Right atrium auricular region (tissue), 2 donors: ENCODE measurements at regions not wholly inside any gene's neighbourhood (a gene's known extent, or its start where the extent isn't known, plus 50 kb on each side); places are given as distances from the start of the nearest gene placed in this dataset.

Source experiments
- DNase-seq: peaks from one replicate; pipeline ENCODE4 v3.0.0-alpha.2; 2019; ENCODE audit warnings: low spot score
- H3K27ac ChIP-seq, 2 donors: fragments of 200-600 bp; sonication (generic); 1 replicate in 1 of 2; 2 replicates in 1 of 2; pipeline ENCODE4 v1.5.1; 2016 to 2019
- H3K27me3 ChIP-seq, 2 donors: fragments of 200-600 bp; sonication (generic); one replicate each; pipeline versions ENCODE4 v1.5.1 to v1.6.0; 2017 to 2019
- H3K36me3 ChIP-seq: fragments of 200-600 bp; sonication (generic); one replicate; pipeline ENCODE4 v1.5.1; 2016
- H3K4me1 ChIP-seq, 2 donors: fragments of 200-600 bp; sonication (generic); one replicate each; pipeline versions ENCODE4 v1.5.1 to v1.6.0; 2017 to 2019
- H3K4me3 ChIP-seq, 2 donors: fragments of 200-600 bp; sonication (generic); 1 replicate in 1 of 2; 2 replicates in 1 of 2; pipeline ENCODE4 v1.5.1; 2017 to 2019; ENCODE audit warnings: mild to moderate bottlenecking in 1 of 2, moderate library complexity in 1 of 2
- H3K9me3 ChIP-seq, 2 donors: fragments of 200-600 bp; sonication (generic); one replicate each; pipeline ENCODE4 v1.5.1; 2019
- TF ChIP-seq, protein P1 (sequence below), 2 donors: fragments of 200-600 bp; sonication (generic); IDR thresholded peaks; one replicate each; pipeline ENCODE4 v1.5.1; 2019; ENCODE audit warnings: antibody characterized with exemption in 2 of 2

DNA sequence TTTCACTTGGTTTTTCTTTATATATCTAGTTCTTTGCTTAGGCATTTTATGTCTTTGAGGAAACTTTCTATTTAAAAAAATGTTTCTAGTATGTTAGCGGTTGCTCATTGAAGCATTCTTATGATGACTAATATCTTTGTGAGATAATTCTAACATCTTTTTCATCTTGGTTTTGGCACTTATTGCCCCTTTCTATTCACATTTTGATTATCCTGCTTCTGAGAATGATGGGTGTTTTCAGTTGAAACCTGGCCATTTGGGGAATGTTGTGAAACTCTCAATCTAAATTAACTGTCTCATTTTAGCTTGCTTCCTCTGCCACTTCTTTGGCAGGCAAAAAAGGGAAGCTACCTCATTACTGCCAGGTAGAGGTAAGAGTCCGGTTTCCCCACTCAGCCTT lies 683.1 kb downstream of the DOK5 start:
- Histone ChIP-seq H3K36me3 (no peaks in the 10 kb centered on the region), H3K27ac (no peak overlapping the region), H3K4me3 (no peak overlapping the region), H3K4me1 (no peaks in the 10 kb centered on the region), H3K9me3 (no peaks in the 10 kb centered on the region), H3K27me3 (no peaks in the 10 kb centered on the region)
- TF ChIP-seq, protein P1, sequence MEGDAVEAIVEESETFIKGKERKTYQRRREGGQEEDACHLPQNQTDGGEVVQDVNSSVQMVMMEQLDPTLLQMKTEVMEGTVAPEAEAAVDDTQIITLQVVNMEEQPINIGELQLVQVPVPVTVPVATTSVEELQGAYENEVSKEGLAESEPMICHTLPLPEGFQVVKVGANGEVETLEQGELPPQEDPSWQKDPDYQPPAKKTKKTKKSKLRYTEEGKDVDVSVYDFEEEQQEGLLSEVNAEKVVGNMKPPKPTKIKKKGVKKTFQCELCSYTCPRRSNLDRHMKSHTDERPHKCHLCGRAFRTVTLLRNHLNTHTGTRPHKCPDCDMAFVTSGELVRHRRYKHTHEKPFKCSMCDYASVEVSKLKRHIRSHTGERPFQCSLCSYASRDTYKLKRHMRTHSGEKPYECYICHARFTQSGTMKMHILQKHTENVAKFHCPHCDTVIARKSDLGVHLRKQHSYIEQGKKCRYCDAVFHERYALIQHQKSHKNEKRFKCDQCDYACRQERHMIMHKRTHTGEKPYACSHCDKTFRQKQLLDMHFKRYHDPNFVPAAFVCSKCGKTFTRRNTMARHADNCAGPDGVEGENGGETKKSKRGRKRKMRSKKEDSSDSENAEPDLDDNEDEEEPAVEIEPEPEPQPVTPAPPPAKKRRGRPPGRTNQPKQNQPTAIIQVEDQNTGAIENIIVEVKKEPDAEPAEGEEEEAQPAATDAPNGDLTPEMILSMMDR (IDR thresholded peaks at IDR 0.05) = no peak
- DNase-seq = no peak

DNA sequence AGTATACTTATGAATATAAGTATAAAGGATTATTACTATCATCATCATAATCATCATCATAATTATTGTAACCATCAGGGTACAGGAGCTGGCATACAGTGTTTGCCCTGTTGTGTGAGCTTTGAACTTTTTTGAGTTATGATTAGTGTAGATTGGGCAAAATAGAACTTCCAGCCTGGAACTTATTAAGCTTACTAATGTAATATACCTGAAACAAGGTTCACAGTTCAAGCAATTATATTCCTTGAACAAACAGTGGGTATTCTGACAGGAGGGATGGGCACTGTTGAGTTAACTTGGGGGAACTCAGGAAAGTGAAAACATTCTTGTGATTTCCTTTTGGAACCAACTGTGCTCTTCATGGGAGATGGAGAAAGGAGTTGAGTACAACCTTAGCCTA lies 680.0 kb downstream of the DOK5 start:
- H3K27me3 ChIP-seq = no peaks in the 10 kb centered on the region
- H3K36me3 ChIP-seq = no peaks in the 10 kb centered on the region
- H3K9me3 ChIP-seq = no peaks in the 10 kb centered on the region
- H3K27ac ChIP-seq = no peak overlapping the region
- no peak for DNase-seq
- TF ChIP-seq, protein P1 (IDR thresholded peaks at IDR 0.05) = no peak
- no peak overlapping the region for H3K4me3 ChIP-seq
- no peaks in the 10 kb centered on the region for H3K4me1 ChIP-seq

DNA sequence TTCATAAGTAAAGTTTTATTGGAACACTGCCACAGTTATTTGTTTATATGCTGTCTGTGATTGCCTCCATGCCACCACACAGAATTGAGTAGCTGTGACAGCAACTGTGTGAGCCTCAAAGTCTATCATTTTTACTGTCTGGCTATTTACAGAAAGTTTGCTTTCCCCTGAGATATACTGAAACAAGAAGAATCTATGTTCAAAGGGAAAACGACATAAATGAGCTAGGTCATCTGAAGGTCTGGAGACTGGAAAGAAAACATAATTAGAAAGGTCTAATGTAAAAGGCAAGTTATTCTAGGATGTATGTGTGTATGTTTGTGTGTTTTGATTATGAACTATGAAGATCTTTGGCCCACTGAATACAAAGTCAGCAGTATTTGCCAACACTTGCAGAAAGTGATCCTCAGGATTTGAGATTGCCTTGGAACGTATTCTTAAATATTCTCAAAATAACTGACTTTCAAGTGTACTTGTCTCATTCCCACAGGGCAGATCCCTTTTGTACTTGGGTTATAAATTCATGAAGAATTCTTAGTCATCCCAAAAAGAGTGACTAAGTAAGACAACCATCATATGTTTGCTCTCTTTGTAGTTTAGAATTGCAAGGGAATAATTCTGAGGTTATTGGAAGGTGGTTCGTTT lies 677.7 kb downstream of the DOK5 start:
- no peak overlapping the region for H3K4me3 ChIP-seq
- H3K27ac ChIP-seq = no peak overlapping the region
- no peaks in the 10 kb centered on the region for H3K27me3 ChIP-seq
- no peaks in the 10 kb centered on the region for H3K9me3 ChIP-seq
- TF ChIP-seq, protein P1 (IDR thresholded peaks at IDR 0.05) = no peak
- H3K4me1 ChIP-seq = no peaks in the 10 kb centered on the region
- DNase-seq = no peak
- no peaks in the 10 kb centered on the region for H3K36me3 ChIP-seq

DNA sequence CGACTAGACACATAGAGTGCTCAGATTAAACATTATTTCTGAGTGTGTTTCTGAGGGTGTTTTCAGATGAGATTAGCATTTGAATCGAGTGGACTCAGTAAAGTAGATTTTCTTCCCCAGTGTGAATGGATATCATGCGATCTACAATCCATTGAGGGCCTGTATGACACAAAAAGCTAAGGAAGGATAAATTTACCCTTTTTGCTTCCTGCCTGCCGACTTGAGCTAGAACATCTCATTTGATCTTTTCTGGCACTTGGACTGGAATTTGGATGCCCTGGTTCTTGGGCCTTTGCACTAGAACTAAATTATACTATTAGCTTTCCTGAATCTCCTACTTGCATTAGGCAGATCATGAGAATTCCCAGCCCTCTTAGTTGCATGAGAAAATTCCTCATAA lies 675.8 kb downstream of the DOK5 start:
- no peak overlapping the region for H3K27ac ChIP-seq
- no peak overlapping the region for H3K4me3 ChIP-seq

DNA sequence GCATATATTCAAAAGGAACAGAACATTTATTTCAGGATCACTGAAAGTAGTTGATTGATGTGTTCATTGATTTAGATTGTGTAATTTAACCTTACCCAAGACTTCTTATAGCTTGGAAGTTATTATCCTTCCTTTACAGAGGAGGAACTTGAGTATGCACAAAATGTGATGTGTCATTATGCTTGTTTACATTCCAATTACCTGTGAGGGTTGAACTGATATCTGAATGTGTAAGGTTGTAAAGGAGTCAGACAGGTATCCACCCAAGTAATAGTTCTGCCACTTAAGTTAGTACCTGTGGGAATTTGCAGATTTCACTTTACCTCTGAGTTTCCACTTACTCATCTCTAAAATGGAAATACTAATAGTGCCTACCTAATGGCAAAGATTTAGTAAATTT lies 668.2 kb downstream of the DOK5 start:
- DNase-seq = no peak
- Histone ChIP-seq H3K27ac (no peak overlapping the region), H3K4me3 (no peak overlapping the region), H3K36me3 (no peaks in the 10 kb centered on the region), H3K4me1 (no peaks in the 10 kb centered on the region), H3K9me3 (no peaks in the 10 kb centered on the region), H3K27me3 (no peaks in the 10 kb centered on the region)
- TF ChIP-seq, protein P1 (IDR thresholded peaks at IDR 0.05) = no peak

More for the DNA sequence above, 675.8 kb downstream of the DOK5 start:
- no peaks in the 10 kb centered on the region for H3K4me1 ChIP-seq
- H3K9me3 ChIP-seq = no peaks in the 10 kb centered on the region
- no peaks in the 10 kb centered on the region for H3K36me3 ChIP-seq
- DNase-seq = no peak
- TF ChIP-seq, protein P1 (IDR thresholded peaks at IDR 0.05) = no peak
- H3K27me3 ChIP-seq = no peaks in the 10 kb centered on the region

DNA sequence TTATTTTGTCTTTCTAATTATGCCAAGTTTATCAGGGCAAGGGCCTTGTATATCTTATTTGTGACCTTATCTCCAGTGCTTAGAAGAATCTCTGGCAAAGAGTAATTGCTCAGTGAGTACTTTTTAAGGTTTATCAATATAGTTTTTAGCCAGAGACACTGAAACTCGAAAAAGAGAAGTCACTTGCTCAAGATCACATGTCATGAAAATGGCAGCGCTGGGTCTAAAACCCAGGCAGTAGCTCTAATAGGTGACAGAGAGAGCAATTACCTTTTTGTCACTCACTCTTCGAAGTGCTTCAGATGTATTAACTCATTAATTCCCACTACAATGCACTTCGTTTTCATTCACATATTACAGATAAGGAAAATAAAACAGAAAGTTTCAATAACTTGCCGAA lies 667.5 kb downstream of the DOK5 start:
- Histone ChIP-seq H3K36me3 (no peaks in the 10 kb centered on the region), H3K27ac (no peak overlapping the region), H3K4me3 (no peak overlapping the region), H3K27me3 (no peaks in the 10 kb centered on the region), H3K4me1 (no peaks in the 10 kb centered on the region), H3K9me3 (no peaks in the 10 kb centered on the region)
- DNase-seq = no peak
- TF ChIP-seq, protein P1 (IDR thresholded peaks at IDR 0.05) = no peak
